ENCODE measurements at regions not wholly inside any gene's neighbourhood (a gene's known extent, or its start where the extent isn't known, plus 50 kb on each side); places are given as distances from the start of the nearest gene placed in this dataset.

DNA sequence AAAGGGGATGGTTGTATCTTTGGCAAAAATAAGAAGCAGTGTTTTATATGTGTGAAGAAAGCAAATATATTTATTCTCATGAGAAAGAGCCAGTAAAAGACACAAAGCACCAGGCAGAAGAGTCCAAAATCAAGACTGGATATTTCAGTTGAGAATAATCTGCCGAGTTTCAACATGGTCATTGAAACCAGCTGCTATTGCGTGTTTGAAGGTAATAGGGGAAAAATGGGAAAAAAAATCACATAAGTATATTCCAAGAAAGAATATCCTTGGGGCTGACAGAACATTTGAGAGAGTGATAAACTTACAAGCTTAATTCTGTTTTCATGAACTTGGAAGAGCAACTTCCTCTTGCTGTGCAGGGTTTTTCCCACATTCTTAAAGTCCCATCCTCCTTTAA, 79.9 kb downstream of the ISOC1 start:
- H3K4me1 Mint-ChIP-seq (ENCODE audit: unreplicated experiment): no peaks in the 10 kb centered on the region
- H3K4me3 Mint-ChIP-seq (ENCODE audit: unreplicated experiment): no peak overlapping the region
- H3K9me3 Mint-ChIP-seq (ENCODE audit: unreplicated experiment): no peaks in the 10 kb centered on the region
- peaks cover 56% of the 10 kb centered on the region for H3K27me3 Mint-ChIP-seq (ENCODE audit: unreplicated experiment)
- no peak overlapping the region for H3K27ac Mint-ChIP-seq (ENCODE audit: unreplicated experiment)
- no peaks in the 10 kb centered on the region for H3K36me3 Mint-ChIP-seq (ENCODE audit: unreplicated experiment)
- no peak for DNase-seq (ENCODE audit: extremely low spot score, unreplicated experiment)
- TF ChIP-seq, protein P1, sequence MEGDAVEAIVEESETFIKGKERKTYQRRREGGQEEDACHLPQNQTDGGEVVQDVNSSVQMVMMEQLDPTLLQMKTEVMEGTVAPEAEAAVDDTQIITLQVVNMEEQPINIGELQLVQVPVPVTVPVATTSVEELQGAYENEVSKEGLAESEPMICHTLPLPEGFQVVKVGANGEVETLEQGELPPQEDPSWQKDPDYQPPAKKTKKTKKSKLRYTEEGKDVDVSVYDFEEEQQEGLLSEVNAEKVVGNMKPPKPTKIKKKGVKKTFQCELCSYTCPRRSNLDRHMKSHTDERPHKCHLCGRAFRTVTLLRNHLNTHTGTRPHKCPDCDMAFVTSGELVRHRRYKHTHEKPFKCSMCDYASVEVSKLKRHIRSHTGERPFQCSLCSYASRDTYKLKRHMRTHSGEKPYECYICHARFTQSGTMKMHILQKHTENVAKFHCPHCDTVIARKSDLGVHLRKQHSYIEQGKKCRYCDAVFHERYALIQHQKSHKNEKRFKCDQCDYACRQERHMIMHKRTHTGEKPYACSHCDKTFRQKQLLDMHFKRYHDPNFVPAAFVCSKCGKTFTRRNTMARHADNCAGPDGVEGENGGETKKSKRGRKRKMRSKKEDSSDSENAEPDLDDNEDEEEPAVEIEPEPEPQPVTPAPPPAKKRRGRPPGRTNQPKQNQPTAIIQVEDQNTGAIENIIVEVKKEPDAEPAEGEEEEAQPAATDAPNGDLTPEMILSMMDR (IDR thresholded peaks at IDR 0.05): no peak

DNA sequence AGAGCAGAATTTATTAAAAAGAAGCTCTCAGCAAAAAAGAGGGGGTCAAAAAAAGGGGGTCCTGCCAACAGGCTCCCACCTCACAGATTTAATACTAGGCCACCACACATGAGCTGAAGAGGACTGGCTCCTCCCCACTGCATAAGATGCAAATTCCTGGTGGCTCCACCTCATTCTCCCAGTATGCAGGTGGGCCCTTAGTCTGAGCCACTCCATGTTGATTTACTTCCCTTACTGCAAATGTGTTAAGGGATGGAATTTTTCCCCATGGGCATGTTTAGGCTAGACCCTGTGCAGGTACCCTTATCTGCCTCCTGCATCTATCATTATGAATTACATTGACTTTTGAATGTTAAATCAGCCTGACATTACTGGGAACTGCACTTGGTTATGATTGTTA, 82.9 kb downstream of the ISOC1 start:
- H3K27ac Mint-ChIP-seq (ENCODE audit: unreplicated experiment): no peak overlapping the region
- TF ChIP-seq, protein P1 (IDR thresholded peaks at IDR 0.05): no peak
- H3K4me3 Mint-ChIP-seq (ENCODE audit: unreplicated experiment): no peak overlapping the region
- no peaks in the 10 kb centered on the region for H3K9me3 Mint-ChIP-seq (ENCODE audit: unreplicated experiment)
- H3K27me3 Mint-ChIP-seq (ENCODE audit: unreplicated experiment): peaks cover 43% of the 10 kb centered on the region
- DNase-seq (ENCODE audit: extremely low spot score, unreplicated experiment): no peak
- no peaks in the 10 kb centered on the region for H3K4me1 Mint-ChIP-seq (ENCODE audit: unreplicated experiment)
- H3K36me3 Mint-ChIP-seq (ENCODE audit: unreplicated experiment): no peaks in the 10 kb centered on the region

- DNase-seq (ENCODE audit: extremely low spot score, unreplicated experiment): no peak
- no peaks in the 10 kb centered on the region for H3K4me1 Mint-ChIP-seq (ENCODE audit: unreplicated experiment)
- no peaks in the 10 kb centered on the region for H3K9me3 Mint-ChIP-seq (ENCODE audit: unreplicated experiment)
- H3K27ac Mint-ChIP-seq (ENCODE audit: unreplicated experiment): no peak overlapping the region
- peaks cover 31% of the 10 kb centered on the region for H3K27me3 Mint-ChIP-seq (ENCODE audit: unreplicated experiment)
- TF ChIP-seq, protein P1 (IDR thresholded peaks at IDR 0.05): no peak
- H3K36me3 Mint-ChIP-seq (ENCODE audit: unreplicated experiment): no peaks in the 10 kb centered on the region
- no peak overlapping the region for H3K4me3 Mint-ChIP-seq (ENCODE audit: unreplicated experiment)
These were observed 104.8 kb downstream of the ISOC1 start for GRCh38 chr5:129199308-129199707.

DNA sequence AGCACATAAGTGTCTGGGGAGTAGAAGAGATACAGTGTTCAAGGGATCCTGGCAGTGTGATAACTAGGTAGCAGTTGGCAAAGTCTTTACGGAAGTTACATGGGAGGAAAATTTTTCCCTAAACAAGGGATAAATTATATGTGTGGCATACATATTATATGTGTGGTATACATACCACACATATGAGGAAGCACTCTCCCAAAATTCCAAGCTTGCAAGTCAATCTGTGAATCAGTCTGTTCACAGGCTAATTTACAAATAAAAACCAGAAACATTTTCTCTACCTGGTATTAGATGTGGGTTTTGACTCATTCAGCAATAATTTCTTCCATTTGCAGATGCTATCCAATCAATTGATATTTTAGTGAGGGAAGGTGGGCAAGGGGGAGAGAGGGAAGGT, 110.0 kb downstream of the ISOC1 start:
- Mint-ChIP-seq H3K27ac (ENCODE audit: unreplicated experiment) (no peak overlapping the region), H3K4me1 (ENCODE audit: unreplicated experiment) (no peaks in the 10 kb centered on the region), H3K4me3 (ENCODE audit: unreplicated experiment) (no peak overlapping the region), H3K9me3 (ENCODE audit: unreplicated experiment) (peaks cover under 1% of the 10 kb centered on the region), H3K36me3 (ENCODE audit: unreplicated experiment) (no peaks in the 10 kb centered on the region), H3K27me3 (ENCODE audit: unreplicated experiment) (peaks cover 9% of the 10 kb centered on the region)
- TF ChIP-seq, protein P1 (IDR thresholded peaks at IDR 0.05): no peak
- no peak for DNase-seq (ENCODE audit: extremely low spot score, unreplicated experiment)

DNA sequence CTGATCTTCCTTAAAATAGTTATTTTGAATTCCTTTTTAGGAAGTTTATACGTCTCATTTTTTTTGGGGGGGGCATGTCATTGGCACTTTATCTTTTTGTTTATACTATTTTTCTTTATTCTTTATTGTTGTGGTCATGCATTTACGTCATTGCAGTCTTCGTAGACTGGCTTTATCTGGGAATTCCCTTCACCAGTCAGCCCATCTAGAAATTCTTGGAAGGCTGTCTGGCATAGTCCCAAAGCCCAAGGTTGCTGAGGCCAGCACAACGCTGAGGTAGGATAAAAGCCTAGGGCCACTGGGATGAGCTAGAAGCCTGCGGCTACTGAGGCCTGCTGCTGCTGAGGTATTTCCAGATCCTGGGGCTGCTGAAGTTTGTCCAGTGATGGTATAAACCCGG, 121.5 kb downstream of the ISOC1 start:
- no peak for DNase-seq (ENCODE audit: extremely low spot score, unreplicated experiment)
- Mint-ChIP-seq H3K9me3 (ENCODE audit: unreplicated experiment) (peaks cover 7% of the 10 kb centered on the region), H3K4me1 (ENCODE audit: unreplicated experiment) (no peaks in the 10 kb centered on the region), H3K36me3 (ENCODE audit: unreplicated experiment) (no peaks in the 10 kb centered on the region), H3K4me3 (ENCODE audit: unreplicated experiment) (no peak overlapping the region), H3K27me3 (ENCODE audit: unreplicated experiment) (no peaks in the 10 kb centered on the region), H3K27ac (ENCODE audit: unreplicated experiment) (no peak overlapping the region)
- TF ChIP-seq, protein P1 (IDR thresholded peaks at IDR 0.05): no peak

Data from osteocyte (in vitro differentiated cells).